Testis (tissue), 2 donors: ENCODE measurements at regions not wholly inside any gene's neighbourhood (a gene's known extent, or its start where the extent isn't known, plus 50 kb on each side); places are given as distances from the start of the nearest gene placed in this dataset.

Source experiments
- DNase-seq: peaks from one replicate; pipeline ENCODE4 v3.0.0-alpha.2; 2019
- H3K27ac ChIP-seq, 2 donors: fragments of 200-600 bp; sonication (generic); one replicate each; pipeline ENCODE4 v1.5.1; 2019
- H3K27me3 ChIP-seq: fragments of 200-600 bp; sonication (generic); one replicate; pipeline ENCODE4 v1.5.1; 2019
- H3K36me3 ChIP-seq: fragments of 200-600 bp; sonication (generic); one replicate; pipeline ENCODE4 v1.5.1; 2017; ENCODE audit warnings: low read depth; ENCODE audit errors: missing control alignments
- H3K4me1 ChIP-seq: fragments of 200-600 bp; sonication (generic); one replicate; pipeline ENCODE4 v1.5.1; 2019
- H3K4me3 ChIP-seq, 2 donors: fragments of 200-600 bp; sonication (generic); one replicate each; pipeline ENCODE4 v1.5.1; 2017 to 2019
- H3K9me3 ChIP-seq: fragments of 200-600 bp; sonication (generic); one replicate; pipeline ENCODE4 v1.5.1; 2017
- POLR2A ChIP-seq: fragments of 450-650 bp; IDR thresholded peaks from one replicate; pipeline ENCODE4 v1.6.1; 2017; ENCODE audit warnings: antibody characterized with exemption, mild to moderate bottlenecking, moderate library complexity
- WGBS, 2 donors: methylation state at CpG; one replicate each; pipeline ENCODE4 v1.1.5; 2018; 5-methylcytosine and 5-hydroxymethylcytosine counted together
- intact Hi-C: fragments of 100-400 bp; cut with DNase I; formaldehyde crosslinking; loops from one replicate; pipeline ENCODE4 v1.15.1; 2023; ENCODE audit warnings: low total_unique reads
- TF ChIP-seq, protein P1 (sequence below), 3 experiments: fragments of 450-650 bp in 2 of 3; fragments of 200-600 bp in 1 of 3; sonication (generic) in 1 of 3; IDR thresholded peaks; one replicate each; pipeline ENCODE4 v1.5.1; 2016 to 2019; ENCODE audit warnings: antibody characterized with exemption in 3 of 3, mild to moderate bottlenecking in 2 of 3, moderate library complexity in 1 of 3

DNA sequence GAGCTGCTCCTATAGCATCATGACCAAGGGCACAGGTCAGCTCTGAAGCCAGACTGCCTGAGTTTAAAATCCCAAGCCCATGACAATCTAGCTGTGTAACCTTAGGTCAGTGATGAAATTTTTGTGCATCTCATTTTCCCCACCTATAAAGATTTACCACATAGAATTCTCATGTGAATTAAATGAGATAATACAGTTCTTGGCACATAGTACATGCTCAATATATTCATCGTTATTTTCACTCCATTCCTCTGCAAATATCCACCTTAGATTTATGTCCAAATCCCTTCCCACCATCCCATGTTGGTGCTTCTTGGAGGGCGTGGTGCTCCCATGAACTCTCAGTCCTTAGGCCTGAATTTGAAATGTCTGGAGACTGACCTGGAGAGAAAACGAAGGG lies 300.1 kb downstream of the TLE3 start:
- 86 to 97% methylated on average over 3 of the region's 3 CpGs for WGBS, 2 donors
- DNase-seq: no peak
- Histone ChIP-seq H3K27ac (no peak overlapping the region), H3K4me1 (peaks cover 22% of the 10 kb centered on the region), H3K27me3 (no peaks in the 10 kb centered on the region), H3K9me3 (no peaks in the 10 kb centered on the region), H3K36me3 (no peaks in the 10 kb centered on the region), H3K4me3 (no peak overlapping the region)
- TF ChIP-seq, protein P1, sequence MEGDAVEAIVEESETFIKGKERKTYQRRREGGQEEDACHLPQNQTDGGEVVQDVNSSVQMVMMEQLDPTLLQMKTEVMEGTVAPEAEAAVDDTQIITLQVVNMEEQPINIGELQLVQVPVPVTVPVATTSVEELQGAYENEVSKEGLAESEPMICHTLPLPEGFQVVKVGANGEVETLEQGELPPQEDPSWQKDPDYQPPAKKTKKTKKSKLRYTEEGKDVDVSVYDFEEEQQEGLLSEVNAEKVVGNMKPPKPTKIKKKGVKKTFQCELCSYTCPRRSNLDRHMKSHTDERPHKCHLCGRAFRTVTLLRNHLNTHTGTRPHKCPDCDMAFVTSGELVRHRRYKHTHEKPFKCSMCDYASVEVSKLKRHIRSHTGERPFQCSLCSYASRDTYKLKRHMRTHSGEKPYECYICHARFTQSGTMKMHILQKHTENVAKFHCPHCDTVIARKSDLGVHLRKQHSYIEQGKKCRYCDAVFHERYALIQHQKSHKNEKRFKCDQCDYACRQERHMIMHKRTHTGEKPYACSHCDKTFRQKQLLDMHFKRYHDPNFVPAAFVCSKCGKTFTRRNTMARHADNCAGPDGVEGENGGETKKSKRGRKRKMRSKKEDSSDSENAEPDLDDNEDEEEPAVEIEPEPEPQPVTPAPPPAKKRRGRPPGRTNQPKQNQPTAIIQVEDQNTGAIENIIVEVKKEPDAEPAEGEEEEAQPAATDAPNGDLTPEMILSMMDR (IDR thresholded peaks at IDR 0.05): no peak
- no peak for TF ChIP-seq POLR2A
- intact Hi-C loops: no loop called here

DNA sequence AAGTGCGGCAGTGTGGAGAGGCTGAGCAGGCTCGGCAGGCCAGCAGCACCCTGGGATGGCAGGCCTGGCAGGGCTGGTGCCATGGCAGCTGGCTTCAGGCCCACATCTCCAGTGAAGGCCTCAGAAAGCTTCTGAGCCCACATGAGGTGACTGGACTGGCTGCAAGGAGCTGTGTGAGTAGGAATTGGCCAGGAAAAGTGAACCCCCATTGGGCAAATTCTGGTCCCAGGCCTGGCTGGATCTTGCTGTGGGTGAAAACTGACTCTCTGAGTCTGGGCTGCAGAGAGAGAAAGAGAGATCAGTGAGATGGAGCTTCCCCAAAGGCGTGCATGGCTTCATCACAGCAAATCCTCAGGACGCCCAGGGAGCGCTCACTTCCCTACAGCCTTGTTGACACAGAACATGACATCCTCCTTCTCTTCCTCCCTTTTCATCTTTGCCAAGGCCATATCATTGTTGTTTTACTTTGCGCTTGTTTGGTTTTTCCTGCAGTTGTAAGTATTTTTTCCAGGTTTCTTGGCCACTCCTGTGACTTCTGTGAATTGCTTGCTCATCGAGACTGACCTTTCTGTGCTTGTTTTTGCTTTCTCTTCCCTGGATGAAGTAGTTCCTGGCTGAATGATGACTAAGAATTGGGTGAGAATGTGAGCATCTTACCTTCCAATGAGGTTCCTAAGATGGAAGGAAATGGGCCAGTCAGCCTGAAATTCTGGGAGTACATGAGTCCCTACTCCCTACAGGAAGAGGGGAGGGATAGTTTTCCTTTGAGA lies 299.1 kb downstream of the TLE3 start:
- Histone ChIP-seq H3K27me3 (no peaks in the 10 kb centered on the region), H3K4me1 (peaks cover 22% of the 10 kb centered on the region), H3K27ac (no peak overlapping the region), H3K9me3 (no peaks in the 10 kb centered on the region), H3K4me3 (no peak overlapping the region), H3K36me3 (no peaks in the 10 kb centered on the region)
- no peak for DNase-seq
- TF ChIP-seq POLR2A: no peak
- TF ChIP-seq, protein P1 (IDR thresholded peaks at IDR 0.05): no peak
- 68 to 72% methylated on average over 7 of the region's 7 CpGs for WGBS, 2 donors
- intact Hi-C loops: no loop called here

DNA sequence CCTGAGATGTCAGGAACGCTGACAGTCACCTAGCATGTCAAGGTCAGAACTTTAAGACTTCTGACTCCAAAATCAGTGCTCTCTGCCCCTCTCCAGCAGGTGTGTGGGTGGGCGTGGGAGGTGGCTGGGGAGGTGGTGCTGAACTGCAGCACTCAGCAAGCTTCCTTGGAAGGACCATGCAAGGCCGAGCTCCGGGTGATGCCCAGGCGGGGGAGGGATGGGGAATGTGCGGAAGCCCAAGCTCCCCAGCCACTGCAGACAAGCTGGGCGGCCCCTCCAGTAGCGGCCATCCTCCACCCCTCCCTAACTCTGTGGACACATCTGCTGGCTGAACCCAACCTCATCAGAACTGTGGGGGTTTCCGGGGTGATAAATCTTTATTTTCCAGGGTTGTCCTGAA lies 296.6 kb downstream of the TLE3 start:
- no peak for DNase-seq
- no peaks in the 10 kb centered on the region for H3K9me3 ChIP-seq
- WGBS, 2 donors: 61 to 82% methylated on average over 4 to 9 of the region's 9 CpGs
- no peak overlapping the region for H3K4me3 ChIP-seq
- H3K27ac ChIP-seq: no peak overlapping the region
- H3K4me1 ChIP-seq: no peaks in the 10 kb centered on the region
- no peaks in the 10 kb centered on the region for H3K27me3 ChIP-seq
- intact Hi-C loops: no loop called here
- H3K36me3 ChIP-seq: no peaks in the 10 kb centered on the region
- TF ChIP-seq, protein P1 (IDR thresholded peaks at IDR 0.05): no peak
- TF ChIP-seq POLR2A: no peak

DNA sequence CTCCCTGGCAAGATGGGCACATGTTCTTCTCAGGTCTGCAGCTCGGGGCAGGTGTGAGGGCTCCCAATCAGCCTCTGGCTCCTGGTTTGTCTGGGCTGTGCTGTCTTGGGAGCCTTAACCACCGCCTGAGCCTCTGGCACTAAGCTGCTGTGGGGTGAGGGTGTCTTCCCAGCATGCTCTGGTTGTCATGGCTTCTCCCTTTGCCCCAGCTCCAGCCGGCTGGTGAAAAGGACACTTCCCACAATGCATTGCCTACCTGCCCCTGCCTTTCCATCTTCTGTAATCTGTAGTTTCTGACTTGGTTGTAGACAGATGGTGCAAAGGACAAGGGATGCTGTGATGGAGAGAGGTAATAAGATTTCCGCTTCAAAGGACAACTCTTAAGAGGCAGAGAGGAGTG lies 295.3 kb downstream of the TLE3 start:
- intact Hi-C loops: no loop called here
- Histone ChIP-seq H3K27me3 (no peaks in the 10 kb centered on the region), H3K36me3 (no peaks in the 10 kb centered on the region), H3K4me3 (no peak overlapping the region), H3K27ac (no peak overlapping the region), H3K9me3 (no peaks in the 10 kb centered on the region), H3K4me1 (no peaks in the 10 kb centered on the region)
- 97 to 99% methylated on average over 4 of the region's 4 CpGs for whole genome bisulfite sequencing, 2 donors
- no peak for DNase-seq
- TF ChIP-seq, protein P1 (IDR thresholded peaks at IDR 0.05): no peak
- no peak for TF ChIP-seq POLR2A

DNA sequence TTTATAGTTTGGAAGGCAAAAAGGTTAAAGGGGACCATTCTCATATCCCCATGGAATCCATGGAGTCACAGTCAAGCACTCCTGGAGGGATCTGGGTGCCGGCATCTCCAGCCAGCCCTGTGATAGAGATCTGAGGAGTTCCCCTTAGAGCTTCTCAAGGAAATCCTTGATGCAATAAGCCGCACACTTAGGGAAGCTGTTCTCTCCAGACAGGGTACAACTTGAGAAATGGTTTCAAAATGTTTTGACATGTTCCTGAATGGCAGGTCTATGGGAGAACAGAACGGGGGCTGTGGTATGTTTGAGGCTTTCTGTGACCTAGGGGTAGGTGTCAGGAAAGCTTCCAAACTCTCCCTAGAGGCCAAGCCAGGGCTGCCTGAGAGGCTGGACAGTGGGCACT lies 292.9 kb downstream of the TLE3 start:
- no peaks in the 10 kb centered on the region for H3K9me3 ChIP-seq
- H3K36me3 ChIP-seq: no peaks in the 10 kb centered on the region
- H3K27ac ChIP-seq: no peak overlapping the region
- DNase-seq: no peak
- H3K4me1 ChIP-seq: no peaks in the 10 kb centered on the region
- intact Hi-C loops: no loop called here
- no peak overlapping the region for H3K4me3 ChIP-seq
- WGBS, 2 donors: 88 to 89% methylated on average over 3 of the region's 3 CpGs
- no peaks in the 10 kb centered on the region for H3K27me3 ChIP-seq
- TF ChIP-seq POLR2A: no peak
- TF ChIP-seq, protein P1 (IDR thresholded peaks at IDR 0.05): no peak
